Activated T-cell treated with anti-CD3 and anti-CD28 coated beads, Interleukin-2, amount 50 U/mL, for 1 hour (primary cell): ENCODE measurements at regions not wholly inside any gene's neighbourhood (a gene's known extent, or its start where the extent isn't known, plus 50 kb on each side); places are given as distances from the start of the nearest gene placed in this dataset.

Experiments
- DNase-seq: peaks from one replicate; pipeline ENCODE4 v3.0.0-alpha.2; 2020

- no peak for DNase-seq
These were observed 435.5 kb upstream of the TGFBR2 start for GRCh38 chr3:30170681-30171438.

GRCh38 chr3:30174357-30174756 lies 432.0 kb upstream of the TGFBR2 start:
- no peak for DNase-seq

GRCh38 chr3:30180310-30181177 lies 425.9 kb upstream of the TGFBR2 start:
- no peak for DNase-seq

GRCh38 chr3:30181178-30181465 lies 425.3 kb upstream of the TGFBR2 start:
- no peak for DNase-seq

- DNase-seq: no peak
These were observed 424.8 kb upstream of the TGFBR2 start for GRCh38 chr3:30181581-30181980.

- no peak for DNase-seq
These were observed 423.0 kb upstream of the TGFBR2 start for GRCh38 chr3:30183421-30183820.

GRCh38 chr3:30184091-30184810 lies 422.1 kb upstream of the TGFBR2 start:
- no peak for DNase-seq

GRCh38 chr3:30185872-30186271 lies 420.5 kb upstream of the TGFBR2 start:
- DNase-seq: no peak

- no peak for DNase-seq
These were observed 419.6 kb upstream of the TGFBR2 start for GRCh38 chr3:30186741-30187219.

GRCh38 chr3:30187366-30187765 lies 419.0 kb upstream of the TGFBR2 start:
- DNase-seq: no peak

- no peak for DNase-seq
These were observed 417.7 kb upstream of the TGFBR2 start for GRCh38 chr3:30188713-30189112.

- no peak for DNase-seq
These were observed 416.5 kb upstream of the TGFBR2 start for GRCh38 chr3:30189900-30190299.

GRCh38 chr3:30193625-30194044 lies 412.8 kb upstream of the TGFBR2 start:
- DNase-seq: no peak

GRCh38 chr3:30195352-30195751 lies 411.0 kb upstream of the TGFBR2 start:
- DNase-seq: no peak

GRCh38 chr3:30198162-30198561 lies 408.2 kb upstream of the TGFBR2 start:
- no peak for DNase-seq

- peak; percentile 65 for DNase-seq
These were observed 407.2 kb upstream of the TGFBR2 start for GRCh38 chr3:30199096-30199759.

- no peak for DNase-seq
These were observed 406.5 kb upstream of the TGFBR2 start for GRCh38 chr3:30199855-30200254.

GRCh38 chr3:30201715-30202114 lies 404.7 kb upstream of the TGFBR2 start:
- no peak for DNase-seq

GRCh38 chr3:30203301-30203700 lies 403.1 kb upstream of the TGFBR2 start:
- no peak for DNase-seq

- no peak for DNase-seq
These were observed 402.3 kb upstream of the TGFBR2 start for GRCh38 chr3:30204126-30204525.

GRCh38 chr3:30206051-30206450 lies 400.4 kb upstream of the TGFBR2 start:
- DNase-seq: no peak

- no peak for DNase-seq
These were observed 384.8 kb upstream of the TGFBR2 start for GRCh38 chr3:30221619-30222018.

- DNase-seq: no peak
These were observed 384.0 kb upstream of the TGFBR2 start for GRCh38 chr3:30222441-30222840.
